CD4-positive, alpha-beta T cell (primary cell): ENCODE measurements at regions not wholly inside any gene's neighbourhood (a gene's known extent, or its start where the extent isn't known, plus 50 kb on each side); places are given as distances from the start of the nearest gene placed in this dataset.

Source experiments
- ATAC-seq: fragments of 200-7000 bp; cut with Tn5 transposase; one replicate; pipeline ENCODE4 v1.10.0; 2022; ENCODE audit warnings: mild to moderate bottlenecking; ENCODE audit not compliant: poor library complexity
- CTCF ChIA-PET: fragments of 350-600 bp; sonication (Branson Sonifier 250); formaldehyde crosslinking; loops from one replicate; lab custom pipeline; 2021; ENCODE audit warnings: antibody characterized with exemption, inconsistent platforms; lab: Charles Lee
- POLR2A ChIA-PET: fragments of 350-600 bp; sonication (Branson Sonifier 250); formaldehyde crosslinking; loops from one replicate; lab custom pipeline; 2021; ENCODE audit warnings: antibody characterized with exemption, inconsistent platforms; lab: Charles Lee
- DNase-seq, 14 experiments: peaks; one replicate each; pipeline ENCODE4 v3.0.0-alpha.2; 2013 to 2020; ENCODE audit warnings: mixed read lengths in 2 of 14
- H3K27ac ChIP-seq, 2 donors: one replicate each; pipeline versions ENCODE4 v1.5.1 to v1.7.0; 2013; ENCODE audit warnings: low read length in 2 of 2, low read depth in 1 of 2, mild to moderate bottlenecking in 1 of 2
- H3K27me3 ChIP-seq, 2 experiments: 1 replicate in 1 of 2; 2 replicates in 1 of 2; pipeline versions ENCODE4 v1.6.1 to v1.7.0; 2013; ENCODE audit warnings: low read length in 2 of 2, control low read depth in 1 of 2, mild to moderate bottlenecking in 1 of 2, moderate library complexity in 1 of 2; ENCODE audit not compliant: insufficient read depth in 2 of 2, control insufficient read depth in 1 of 2
- H3K36me3 ChIP-seq: one replicate; pipeline ENCODE4 v1.6.1; 2013; ENCODE audit warnings: low read length, control low read depth; ENCODE audit not compliant: insufficient read depth
- H3K4me1 ChIP-seq: one replicate; pipeline ENCODE4 v1.6.1; 2013; ENCODE audit warnings: low read length, control low read depth; ENCODE audit not compliant: insufficient read depth
- H3K4me3 ChIP-seq: one replicate; pipeline ENCODE4 v1.5.1; 2013; ENCODE audit warnings: mild to moderate bottlenecking, low read length, moderate library complexity
- H3K9me3 ChIP-seq, 2 experiments: 1 replicate in 1 of 2; 2 replicates in 1 of 2; pipeline versions ENCODE4 v1.6.1 to v1.7.0; 2013; ENCODE audit warnings: low read length in 2 of 2, mild to moderate bottlenecking in 2 of 2, control low read depth in 1 of 2, moderate library complexity in 1 of 2; ENCODE audit not compliant: control insufficient read depth in 1 of 2, insufficient read depth in 1 of 2
- H3K27ac Mint-ChIP-seq: one replicate; pipeline ENCODE4 v1.8.0; 2020; ENCODE audit warnings: mixed read lengths
- H3K27me3 Mint-ChIP-seq: one replicate; pipeline ENCODE4 v1.8.0; 2021; ENCODE audit warnings: mixed read lengths
- H3K36me3 Mint-ChIP-seq: one replicate; pipeline ENCODE4 v1.8.0; 2021; ENCODE audit warnings: low read depth, mixed read lengths
- H3K4me1 Mint-ChIP-seq: one replicate; pipeline ENCODE4 v1.8.0; 2021; ENCODE audit warnings: low read depth, mixed read lengths
- H3K4me3 Mint-ChIP-seq: one replicate; pipeline ENCODE4 v1.8.0; 2020; ENCODE audit warnings: mild to moderate bottlenecking, mixed read lengths
- H3K9me3 Mint-ChIP-seq: one replicate; pipeline ENCODE4 v1.8.0; 2020; ENCODE audit warnings: mixed read lengths
- intact Hi-C, 2 experiments: fragments of 100-400 bp; cut with DNase I in 1 of 2; cut with micrococcal nuclease in 1 of 2; formaldehyde crosslinking; loops; one replicate each; pipeline versions ENCODE4 v1.15.1 to v1.9.0; 2023 to 2025; cut with DNase I, micrococcal nuclease
- TF ChIP-seq, protein P1 (sequence below): fragments of 200-600 bp; IDR thresholded peaks from one replicate; pipeline ENCODE4 v1.8.0; 2022; ENCODE audit warnings: antibody characterized with exemption, mild to moderate bottlenecking

DNA sequence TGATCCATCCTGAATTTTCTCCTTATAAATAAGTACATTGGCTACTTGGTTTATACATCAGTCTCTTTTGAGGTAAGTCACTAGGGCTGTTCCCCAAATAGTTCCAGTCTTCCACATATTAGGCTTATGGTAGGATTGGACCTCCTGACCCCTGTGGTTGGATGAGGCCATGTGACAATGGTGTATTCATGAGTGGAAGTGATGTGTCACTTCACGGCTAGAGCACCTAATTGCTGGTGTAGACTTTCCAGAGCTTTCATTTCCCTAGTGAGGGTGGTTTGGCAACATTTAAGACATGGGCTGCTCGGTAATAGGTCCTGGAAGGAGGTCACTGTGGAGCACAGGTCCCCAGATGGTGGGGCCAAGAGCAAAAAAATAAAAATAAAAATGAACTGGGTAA lies 141.2 kb upstream of the ABCB5 start:
- H3K27me3 Mint-ChIP-seq = no peaks in the 10 kb centered on the region
- H3K4me3 ChIP-seq = no peak overlapping the region
- intact Hi-C loops = no loop called here
- no peaks in the 10 kb centered on the region for H3K9me3 Mint-ChIP-seq
- no peaks in the 10 kb centered on the region for H3K4me1 Mint-ChIP-seq
- H3K27ac ChIP-seq = no peak overlapping the region
- no peaks in the 10 kb centered on the region for H3K9me3 ChIP-seq
- no peaks in the 10 kb centered on the region for H3K36me3 ChIP-seq
- ChIA-PET POLR2A (no interaction called here), CTCF (no interaction called here)
- no peaks in the 10 kb centered on the region for H3K4me1 ChIP-seq
- peak in 2 of 14 experiments; percentile 26 to 38 for DNase-seq
- TF ChIP-seq, protein P1, sequence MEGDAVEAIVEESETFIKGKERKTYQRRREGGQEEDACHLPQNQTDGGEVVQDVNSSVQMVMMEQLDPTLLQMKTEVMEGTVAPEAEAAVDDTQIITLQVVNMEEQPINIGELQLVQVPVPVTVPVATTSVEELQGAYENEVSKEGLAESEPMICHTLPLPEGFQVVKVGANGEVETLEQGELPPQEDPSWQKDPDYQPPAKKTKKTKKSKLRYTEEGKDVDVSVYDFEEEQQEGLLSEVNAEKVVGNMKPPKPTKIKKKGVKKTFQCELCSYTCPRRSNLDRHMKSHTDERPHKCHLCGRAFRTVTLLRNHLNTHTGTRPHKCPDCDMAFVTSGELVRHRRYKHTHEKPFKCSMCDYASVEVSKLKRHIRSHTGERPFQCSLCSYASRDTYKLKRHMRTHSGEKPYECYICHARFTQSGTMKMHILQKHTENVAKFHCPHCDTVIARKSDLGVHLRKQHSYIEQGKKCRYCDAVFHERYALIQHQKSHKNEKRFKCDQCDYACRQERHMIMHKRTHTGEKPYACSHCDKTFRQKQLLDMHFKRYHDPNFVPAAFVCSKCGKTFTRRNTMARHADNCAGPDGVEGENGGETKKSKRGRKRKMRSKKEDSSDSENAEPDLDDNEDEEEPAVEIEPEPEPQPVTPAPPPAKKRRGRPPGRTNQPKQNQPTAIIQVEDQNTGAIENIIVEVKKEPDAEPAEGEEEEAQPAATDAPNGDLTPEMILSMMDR = no peak
- no peak for ATAC-seq
- no peak overlapping the region for H3K27ac Mint-ChIP-seq
- H3K27me3 ChIP-seq = no peaks in the 10 kb centered on the region
- H3K36me3 Mint-ChIP-seq = no peaks in the 10 kb centered on the region
- no peak overlapping the region for H3K4me3 Mint-ChIP-seq

DNA sequence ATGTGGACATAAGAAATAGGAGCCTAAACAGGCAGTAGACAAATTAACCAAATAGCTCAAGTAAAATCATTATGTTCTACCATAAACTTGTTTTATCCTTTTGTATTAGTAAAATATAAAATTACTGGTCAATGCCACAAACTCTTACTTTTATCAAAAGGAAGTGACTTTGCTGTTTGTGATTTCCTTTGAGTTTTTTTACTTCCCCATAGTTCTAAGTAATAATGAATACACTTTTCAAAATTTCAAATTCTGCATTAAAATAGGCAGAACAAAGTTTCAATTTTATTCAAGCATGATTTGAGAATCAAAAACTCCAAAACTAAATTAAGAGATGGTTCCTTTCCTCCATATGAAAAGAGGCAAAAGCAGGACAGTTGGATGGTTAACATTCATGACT lies 139.7 kb upstream of the ABCB5 start:
- ATAC-seq = no peak
- Mint-ChIP-seq H3K4me1 (no peaks in the 10 kb centered on the region), H3K9me3 (no peaks in the 10 kb centered on the region), H3K27ac (no peak overlapping the region), H3K27me3 (no peaks in the 10 kb centered on the region), H3K4me3 (no peak overlapping the region), H3K36me3 (no peaks in the 10 kb centered on the region)
- no peak for DNase-seq
- TF ChIP-seq, protein P1 = no peak
- CTCF ChIA-PET = no interaction called here
- H3K36me3 ChIP-seq = no peaks in the 10 kb centered on the region
- POLR2A ChIA-PET = no interaction called here
- H3K4me1 ChIP-seq = no peaks in the 10 kb centered on the region
- H3K27me3 ChIP-seq = no peaks in the 10 kb centered on the region
- no peak overlapping the region for H3K4me3 ChIP-seq
- H3K27ac ChIP-seq = no peak overlapping the region
- no peaks in the 10 kb centered on the region for H3K9me3 ChIP-seq
- intact Hi-C loops = no loop called here

DNA sequence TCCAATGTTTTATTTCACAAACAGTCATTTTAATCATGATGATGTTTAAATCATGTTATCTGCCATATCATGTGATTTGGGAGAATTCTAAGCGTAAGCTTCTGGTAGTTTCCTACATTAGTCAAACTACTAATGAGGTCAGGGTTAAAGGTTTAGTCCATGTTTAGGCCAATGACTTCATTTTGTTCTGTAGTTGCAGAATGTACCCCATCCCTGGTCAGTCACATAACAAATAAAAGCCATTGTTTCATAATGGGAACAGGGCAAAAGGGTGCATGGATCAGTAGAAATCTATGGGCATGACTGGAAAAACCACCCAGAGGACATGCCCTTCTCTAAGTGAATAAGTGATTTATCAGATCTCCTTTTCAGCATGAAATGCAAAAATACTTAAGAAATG lies 138.4 kb upstream of the ABCB5 start:
- no peaks in the 10 kb centered on the region for H3K27me3 ChIP-seq
- intact Hi-C loops = no loop called here
- TF ChIP-seq, protein P1 = no peak
- H3K27ac ChIP-seq = no peak overlapping the region
- CTCF ChIA-PET = no interaction called here
- H3K36me3 ChIP-seq = no peaks in the 10 kb centered on the region
- no peaks in the 10 kb centered on the region for H3K27me3 Mint-ChIP-seq
- no peaks in the 10 kb centered on the region for H3K9me3 Mint-ChIP-seq
- ATAC-seq (no peak), DNase-seq (no peak)
- no peaks in the 10 kb centered on the region for H3K4me1 ChIP-seq
- no peaks in the 10 kb centered on the region for H3K4me1 Mint-ChIP-seq
- H3K4me3 Mint-ChIP-seq = no peak overlapping the region
- H3K4me3 ChIP-seq = no peak overlapping the region
- H3K36me3 Mint-ChIP-seq = no peaks in the 10 kb centered on the region
- H3K27ac Mint-ChIP-seq = no peak overlapping the region
- H3K9me3 ChIP-seq = no peaks in the 10 kb centered on the region
- POLR2A ChIA-PET = no interaction called here
